ENCODE measurements at regions not wholly inside any gene's neighbourhood (a gene's known extent, or its start where the extent isn't known, plus 50 kb on each side); places are given as distances from the start of the nearest gene placed in this dataset.

GRCh38 chr2:104448661-104449440 lies 405.1 kb upstream of the POU3F3 start:
- TF ChIP-seq EP300 (IDR thresholded peaks at IDR 0.05) (no peak), POLR2A (IDR thresholded peaks at IDR 0.05) (no peak), POLR2AphosphoS5 (IDR thresholded peaks at IDR 0.05) (no peak)
- no peaks in the 10 kb centered on the region for H3K36me3 ChIP-seq
- WGBS = 69% methylated on average over 5 of the region's 5 CpGs
- H3K4me3 ChIP-seq = no peak overlapping the region
- H3K27ac ChIP-seq = no peak overlapping the region
- DNase-seq (ENCODE audit: low spot score in 2 of 2) = no peak
- no peaks in the 10 kb centered on the region for H3K27me3 ChIP-seq
- no peaks in the 10 kb centered on the region for H3K4me1 ChIP-seq
- H3K9me3 ChIP-seq = no peaks in the 10 kb centered on the region

GRCh38 chr2:104452558-104452957 lies 401.4 kb upstream of the POU3F3 start:
- H3K4me3 ChIP-seq = no peak overlapping the region
- no peak for DNase-seq (ENCODE audit: low spot score in 2 of 2)
- H3K36me3 ChIP-seq = no peaks in the 10 kb centered on the region
- TF ChIP-seq EP300 (IDR thresholded peaks at IDR 0.05) = no peak
- TF ChIP-seq POLR2AphosphoS5 (IDR thresholded peaks at IDR 0.05) = no peak
- no peak for TF ChIP-seq CTCF (IDR thresholded peaks at IDR 0.05)
- TF ChIP-seq POLR2A (IDR thresholded peaks at IDR 0.05) = no peak
- H3K27me3 ChIP-seq = no peaks in the 10 kb centered on the region
- 83% methylated on average over 2 of the region's 2 CpGs for WGBS
- H3K9me3 ChIP-seq = no peaks in the 10 kb centered on the region
- H3K27ac ChIP-seq = no peak overlapping the region
- no peaks in the 10 kb centered on the region for H3K4me1 ChIP-seq

GRCh38 chr2:104462731-104463130 lies 391.2 kb upstream of the POU3F3 start:
- TF ChIP-seq POLR2A (IDR thresholded peaks at IDR 0.05) = no peak
- TF ChIP-seq CTCF (IDR thresholded peaks at IDR 0.05) = no peak
- no peak for TF ChIP-seq EP300 (IDR thresholded peaks at IDR 0.05)
- no peak for TF ChIP-seq POLR2AphosphoS5 (IDR thresholded peaks at IDR 0.05)
- H3K4me3 ChIP-seq = no peak overlapping the region
- no peaks in the 10 kb centered on the region for H3K36me3 ChIP-seq
- no peaks in the 10 kb centered on the region for H3K4me1 ChIP-seq
- DNase-seq (ENCODE audit: low spot score in 2 of 2) = no peak
- WGBS = 83% methylated on average over 2 of the region's 2 CpGs
- H3K27ac ChIP-seq = no peak overlapping the region
- no peaks in the 10 kb centered on the region for H3K9me3 ChIP-seq
- H3K27me3 ChIP-seq = no peaks in the 10 kb centered on the region

GRCh38 chr2:104465981-104466380 lies 387.9 kb upstream of the POU3F3 start:
- TF ChIP-seq EP300 (IDR thresholded peaks at IDR 0.05) (no peak), POLR2A (IDR thresholded peaks at IDR 0.05) (no peak), CTCF (IDR thresholded peaks at IDR 0.05) (no peak), POLR2AphosphoS5 (IDR thresholded peaks at IDR 0.05) (no peak)
- 77% methylated on average over 4 of the region's 4 CpGs for WGBS
- H3K27me3 ChIP-seq = no peaks in the 10 kb centered on the region
- H3K27ac ChIP-seq = no peak overlapping the region
- H3K9me3 ChIP-seq = no peaks in the 10 kb centered on the region
- H3K36me3 ChIP-seq = no peaks in the 10 kb centered on the region
- H3K4me1 ChIP-seq = no peaks in the 10 kb centered on the region
- no peak overlapping the region for H3K4me3 ChIP-seq
- no peak for DNase-seq (ENCODE audit: low spot score in 2 of 2)

- H3K4me3 ChIP-seq = no peak overlapping the region
- 60% methylated on average over 6 of the region's 6 CpGs for WGBS
- H3K36me3 ChIP-seq = no peaks in the 10 kb centered on the region
- TF ChIP-seq EP300 (IDR thresholded peaks at IDR 0.05) = no peak
- TF ChIP-seq POLR2A (IDR thresholded peaks at IDR 0.05) = no peak
- TF ChIP-seq POLR2AphosphoS5 (IDR thresholded peaks at IDR 0.05) = no peak
- no peak for TF ChIP-seq CTCF (IDR thresholded peaks at IDR 0.05)
- no peaks in the 10 kb centered on the region for H3K9me3 ChIP-seq
- no peaks in the 10 kb centered on the region for H3K4me1 ChIP-seq
- H3K27me3 ChIP-seq = no peaks in the 10 kb centered on the region
- no peak for DNase-seq (ENCODE audit: low spot score in 2 of 2)
- no peak overlapping the region for H3K27ac ChIP-seq
Measured at GRCh38 chr2:104468846-104469245, 385.1 kb upstream of the POU3F3 start.
